MCF 10A (cell line): ENCODE measurements at regions not wholly inside any gene's neighbourhood (a gene's known extent, or its start where the extent isn't known, plus 50 kb on each side); places are given as distances from the start of the nearest gene placed in this dataset.
A peak's percentile ranks its signal among the peaks of the same experiment; 100 is the strongest.

Experiments used
- BruUV-seq: library from RNA; stranded (reverse); fragments of 400-500 nt; replicated peaks from 2 replicates; lab custom pipeline; 2021; lab: Mats Ljungman, UMichigan
- CTCF ChIA-PET: fragments of 300-600 bp; sonication (Branson Sonifier 250); formaldehyde crosslinking; extraction: SDS; loops from one replicate; lab custom pipeline; 2021; ENCODE audit warnings: antibody characterized with exemption, inconsistent platforms; lab: Yijun Ruan, JAX
- POLR2A ChIA-PET: fragments of 300-600, 350-650 bp; sonication (Branson Sonifier 250); formaldehyde crosslinking; extraction: SDS; loops from one replicate; lab custom pipeline; 2020; ENCODE audit warnings: antibody characterized with exemption, inconsistent platforms; lab: Yijun Ruan, JAX
- DNase-seq: peaks from one replicate; pipeline ENCODE4 v3.0.0-alpha.2; 2018; ENCODE audit not compliant: unreplicated experiment
- H3K27ac Mint-ChIP-seq: one replicate; pipeline ENCODE4 v1.8.0; 2022; ENCODE audit warnings: mild to moderate bottlenecking, low read depth, mixed read lengths; ENCODE audit not compliant: unreplicated experiment
- H3K27me3 Mint-ChIP-seq: one replicate; pipeline ENCODE4 v1.8.0; 2022; ENCODE audit warnings: mixed read lengths; ENCODE audit not compliant: insufficient read depth, unreplicated experiment
- H3K36me3 Mint-ChIP-seq: one replicate; pipeline ENCODE4 v1.8.0; 2022; ENCODE audit warnings: mild to moderate bottlenecking, moderate library complexity, mixed read lengths; ENCODE audit not compliant: insufficient read depth, unreplicated experiment
- H3K4me1 Mint-ChIP-seq: one replicate; pipeline ENCODE4 v1.8.0; 2022; ENCODE audit warnings: mixed read lengths; ENCODE audit not compliant: insufficient read depth, unreplicated experiment
- H3K4me3 Mint-ChIP-seq: one replicate; pipeline ENCODE4 v1.8.0; 2022; ENCODE audit warnings: mild to moderate bottlenecking, moderate library complexity, mixed read lengths; ENCODE audit not compliant: unreplicated experiment
- H3K9me3 Mint-ChIP-seq: one replicate; pipeline ENCODE4 v1.8.0; 2022; ENCODE audit warnings: mixed read lengths; ENCODE audit not compliant: unreplicated experiment
- intact Hi-C: fragments of 100-400 bp; cut with micrococcal nuclease; formaldehyde crosslinking; loops from 2 replicates; pipeline ENCODE4 v1.14.1; 2022
- TF ChIP-seq, protein P1 (sequence below): fragments of 200-600 bp; IDR thresholded peaks from one replicate; pipeline ENCODE4 v1.8.0; 2022; ENCODE audit warnings: antibody characterized with exemption, mild to moderate bottlenecking; ENCODE audit not compliant: unreplicated experiment

DNA sequence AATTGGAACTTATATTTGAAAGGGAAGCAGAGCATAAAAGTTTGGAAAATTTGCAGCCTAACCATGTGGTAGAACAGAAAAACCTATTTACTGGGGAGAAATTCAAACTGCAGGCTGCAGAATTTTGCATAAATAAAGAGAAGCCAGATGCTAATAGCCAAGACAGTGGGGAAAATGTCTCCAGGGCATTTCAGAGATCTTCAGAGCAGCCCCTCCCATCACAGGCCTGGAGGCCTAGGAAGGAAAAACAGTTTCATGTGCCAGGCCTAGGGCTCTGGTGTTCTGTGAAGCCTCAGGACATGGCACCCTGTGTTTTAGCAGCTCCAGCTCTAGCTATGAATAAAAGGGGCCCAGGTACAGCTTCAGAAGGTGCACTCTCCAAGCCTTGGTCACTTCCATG is 648.7 kb upstream of the FRG1 start:
- TF ChIP-seq, protein P1, sequence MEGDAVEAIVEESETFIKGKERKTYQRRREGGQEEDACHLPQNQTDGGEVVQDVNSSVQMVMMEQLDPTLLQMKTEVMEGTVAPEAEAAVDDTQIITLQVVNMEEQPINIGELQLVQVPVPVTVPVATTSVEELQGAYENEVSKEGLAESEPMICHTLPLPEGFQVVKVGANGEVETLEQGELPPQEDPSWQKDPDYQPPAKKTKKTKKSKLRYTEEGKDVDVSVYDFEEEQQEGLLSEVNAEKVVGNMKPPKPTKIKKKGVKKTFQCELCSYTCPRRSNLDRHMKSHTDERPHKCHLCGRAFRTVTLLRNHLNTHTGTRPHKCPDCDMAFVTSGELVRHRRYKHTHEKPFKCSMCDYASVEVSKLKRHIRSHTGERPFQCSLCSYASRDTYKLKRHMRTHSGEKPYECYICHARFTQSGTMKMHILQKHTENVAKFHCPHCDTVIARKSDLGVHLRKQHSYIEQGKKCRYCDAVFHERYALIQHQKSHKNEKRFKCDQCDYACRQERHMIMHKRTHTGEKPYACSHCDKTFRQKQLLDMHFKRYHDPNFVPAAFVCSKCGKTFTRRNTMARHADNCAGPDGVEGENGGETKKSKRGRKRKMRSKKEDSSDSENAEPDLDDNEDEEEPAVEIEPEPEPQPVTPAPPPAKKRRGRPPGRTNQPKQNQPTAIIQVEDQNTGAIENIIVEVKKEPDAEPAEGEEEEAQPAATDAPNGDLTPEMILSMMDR, result no peak
- H3K4me1 Mint-ChIP-seq, result peaks cover 34% of the 10 kb centered on the region
- POLR2A ChIA-PET, result no interaction called here
- CTCF ChIA-PET, result interaction anchor here (1.0 kb wide), 1 partner anchor 1881 kb away, joined by 3 read pairs; no protein-coding TSS in a partner anchor
- H3K4me3 Mint-ChIP-seq, result no peak overlapping the region
- no peaks in the 10 kb centered on the region for H3K36me3 Mint-ChIP-seq
- intact Hi-C loops, result no loop called here
- no peaks in the 10 kb centered on the region for H3K9me3 Mint-ChIP-seq
- H3K27me3 Mint-ChIP-seq, result no peaks in the 10 kb centered on the region
- no peak for DNase-seq
- BruUV-seq, result no TSS peak
- H3K27ac Mint-ChIP-seq, result no peak overlapping the region

DNA sequence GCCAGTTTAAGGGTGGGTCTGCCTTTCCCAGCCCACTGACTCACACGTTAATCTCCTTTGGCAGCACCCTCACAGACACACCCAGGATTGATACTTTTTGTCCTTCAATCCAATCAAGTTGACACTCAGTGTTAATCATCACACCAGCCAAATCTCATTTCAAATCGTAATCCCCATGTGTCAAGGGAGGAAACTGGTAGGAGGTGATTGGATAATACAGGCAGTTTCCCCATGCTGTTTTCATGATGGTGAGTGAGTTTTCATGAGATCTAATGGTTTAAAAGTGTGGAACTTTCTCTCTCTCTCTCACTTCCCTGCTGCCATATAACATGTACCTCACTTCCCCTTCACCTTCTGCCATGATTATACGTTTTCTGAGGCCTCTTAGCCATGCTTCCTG is 647.2 kb upstream of the FRG1 start:
- TF ChIP-seq, protein P1, result no peak
- Mint-ChIP-seq H3K4me1 (peaks cover 34% of the 10 kb centered on the region), H3K4me3 (peak overlapping the region; percentile 8), H3K27ac (peak overlapping the region; percentile 96), H3K27me3 (no peaks in the 10 kb centered on the region), H3K36me3 (no peaks in the 10 kb centered on the region), H3K9me3 (no peaks in the 10 kb centered on the region)
- no TSS peak for BruUV-seq
- intact Hi-C loops, result no loop called here
- ChIA-PET POLR2A (interaction anchor here (0.7 to 1.0 kb wide), 2 partner anchors 9 to 11 kb away, joined by 3 to 6 read pairs; no protein-coding TSS in a partner anchor), CTCF (no interaction called here)
- peak; percentile 30 for DNase-seq

DNA sequence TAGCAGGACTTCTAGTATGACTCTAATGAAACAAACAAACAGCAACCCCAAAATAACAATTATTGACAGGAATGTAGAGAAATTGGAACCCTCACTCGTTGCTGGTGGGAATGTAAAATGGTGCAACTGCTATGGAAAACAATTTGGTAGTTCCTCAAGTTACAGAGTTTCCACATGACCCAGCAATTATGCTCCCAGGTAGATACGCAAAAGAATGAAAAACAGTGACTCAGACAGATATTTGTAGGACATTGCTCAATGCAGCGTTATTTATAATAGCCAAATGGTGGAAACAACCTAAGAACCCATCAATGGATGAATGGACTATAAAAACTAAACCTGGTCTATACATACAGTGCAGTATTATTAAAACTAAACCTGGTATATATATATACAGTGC is 646.1 kb upstream of the FRG1 start:
- Mint-ChIP-seq H3K4me3 (no peak overlapping the region), H3K27ac (peak overlapping the region; percentile 96)

GRCh38 chr4:189299706-189300105 is 641.0 kb upstream of the FRG1 start:
- no TSS peak for BruUV-seq
- ChIA-PET POLR2A (no interaction called here), CTCF (no interaction called here)
- Mint-ChIP-seq H3K27me3 (no peaks in the 10 kb centered on the region), H3K9me3 (no peaks in the 10 kb centered on the region), H3K36me3 (no peaks in the 10 kb centered on the region), H3K27ac (no peak overlapping the region), H3K4me1 (peaks cover 28% of the 10 kb centered on the region), H3K4me3 (no peak overlapping the region)
- TF ChIP-seq, protein P1, result no peak
- intact Hi-C loops, result no loop called here
- DNase-seq, result no peak

More for the DNA sequence above, 646.1 kb upstream of the FRG1 start:
- TF ChIP-seq, protein P1, result no peak
- POLR2A ChIA-PET, result interaction anchor here (0.7 to 1.0 kb wide), 4 partner anchors 8 to 49 kb away, joined by 3 to 7 read pairs (median 4); no protein-coding TSS in a partner anchor
- no TSS peak for BruUV-seq
- Mint-ChIP-seq H3K9me3 (no peaks in the 10 kb centered on the region), H3K27me3 (no peaks in the 10 kb centered on the region), H3K36me3 (no peaks in the 10 kb centered on the region), H3K4me1 (peaks cover 34% of the 10 kb centered on the region)
- intact Hi-C loops, result no loop called here
- peak; percentile 85 for DNase-seq
- CTCF ChIA-PET, result no interaction called here
